CD4-positive, alpha-beta T cell treated with Interleukin-4 for 1 hour (primary cell): ENCODE measurements at regions not wholly inside any gene's neighbourhood (a gene's known extent, or its start where the extent isn't known, plus 50 kb on each side); places are given as distances from the start of the nearest gene placed in this dataset.
"Not testable (repeated sequence)": the region's sequence is repeated elsewhere in the genome, so short reads cannot be mapped to it uniquely, and the experiment has no call there.

Experiments used
- DNase-seq, 2 donors: peaks; one replicate each; pipeline ENCODE4 v3.0.0-alpha.2; 2020 to 2022

DNA sequence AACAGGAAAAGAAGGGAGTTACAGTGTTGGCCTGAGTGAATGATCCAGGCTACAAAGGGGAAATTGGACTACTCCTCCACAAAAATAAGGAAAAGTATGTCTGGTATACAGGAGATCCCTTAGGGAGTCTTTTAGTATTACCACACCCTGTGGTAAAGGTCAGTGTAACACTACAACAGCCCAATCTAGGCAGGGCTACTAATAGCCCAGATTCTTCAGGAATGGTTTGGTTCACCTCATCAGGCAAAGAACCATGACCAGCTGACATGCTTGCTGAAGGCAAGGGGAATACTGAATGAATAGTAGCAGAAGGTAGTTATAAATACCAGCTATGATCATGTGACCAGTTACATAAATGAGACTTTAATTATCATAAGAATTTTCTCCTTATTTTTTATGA, 372.6 kb upstream of the ATP11B start:
- DNase-seq: no peak

DNA sequence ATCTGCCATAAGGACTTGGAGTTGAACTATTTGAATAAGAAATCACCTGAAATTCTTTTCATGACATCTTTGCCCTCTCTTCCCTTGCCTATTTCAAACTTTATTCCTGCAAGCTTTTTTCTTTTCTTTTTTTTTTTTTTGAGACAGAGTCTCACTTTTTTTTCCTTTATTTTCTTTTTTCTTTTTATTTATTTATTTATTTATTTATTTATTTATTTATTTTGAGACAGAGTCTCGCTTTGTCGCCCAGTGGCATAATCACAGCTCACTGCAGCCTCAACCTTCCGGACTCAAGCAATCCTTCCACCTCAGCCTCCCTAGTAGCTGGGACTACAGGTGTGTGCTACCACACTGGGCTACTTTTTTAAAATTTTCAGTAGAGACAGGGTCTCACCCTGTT, 369.3 kb upstream of the ATP11B start:
- DNase-seq: no peak

DNA sequence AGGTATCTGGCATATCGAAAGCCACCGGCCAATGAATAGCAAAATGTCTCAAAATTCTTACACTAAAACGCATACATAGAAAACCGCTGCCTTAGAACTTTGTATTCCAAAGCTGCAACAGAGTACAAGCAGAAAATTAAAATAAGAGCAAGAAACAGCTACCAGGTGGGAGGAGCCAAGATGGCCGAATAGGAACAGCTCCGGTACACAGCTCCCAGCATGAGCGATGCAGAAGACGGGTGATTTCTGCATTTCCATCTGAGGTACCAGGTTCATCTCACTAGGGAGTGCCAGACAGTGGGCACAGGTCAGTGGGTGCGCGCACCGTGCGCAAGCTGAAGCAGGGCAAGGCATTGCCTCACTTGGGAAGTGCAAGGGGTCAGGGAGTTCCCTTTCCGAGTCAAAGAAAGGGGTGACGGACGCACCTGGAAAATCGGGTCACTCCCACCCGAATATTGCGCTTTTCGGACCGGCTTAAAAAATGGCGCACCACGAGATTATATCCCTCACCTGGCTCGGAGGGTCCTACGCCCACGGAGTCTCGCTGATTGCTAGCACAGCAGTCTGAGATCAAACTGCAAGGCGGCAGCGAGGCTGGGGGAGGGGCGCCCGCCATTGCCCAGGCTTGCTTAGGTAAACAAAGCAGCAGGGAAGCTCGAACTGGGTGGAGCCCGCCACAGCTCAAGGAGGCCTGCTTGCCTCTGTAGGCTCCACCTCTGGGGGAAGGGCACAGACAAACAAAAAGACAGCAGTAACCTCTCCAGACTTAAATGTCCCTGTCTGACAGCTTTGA, 367.2 kb upstream of the ATP11B start:
- DNase-seq: not testable (repeated sequence)

DNA sequence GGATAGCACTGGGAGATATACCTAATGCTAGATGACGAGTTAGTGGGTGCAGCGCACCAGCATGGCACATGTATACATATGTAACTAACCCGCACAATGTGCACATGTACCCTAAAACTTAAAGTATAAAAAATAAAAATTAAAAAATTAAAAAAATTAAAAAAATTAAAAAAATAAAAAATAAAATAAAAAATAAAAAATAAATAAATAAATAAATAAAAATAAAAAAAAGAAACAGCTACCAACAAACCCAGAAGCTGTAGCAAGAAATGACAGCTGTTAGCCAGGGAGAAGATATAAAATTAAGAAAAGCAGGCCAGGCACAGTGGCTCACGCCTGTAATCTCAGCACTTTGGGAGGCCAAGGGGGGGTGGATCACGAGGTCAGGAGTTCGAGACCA, 361.3 kb upstream of the ATP11B start:
- not testable (repeated sequence) for DNase-seq

DNA sequence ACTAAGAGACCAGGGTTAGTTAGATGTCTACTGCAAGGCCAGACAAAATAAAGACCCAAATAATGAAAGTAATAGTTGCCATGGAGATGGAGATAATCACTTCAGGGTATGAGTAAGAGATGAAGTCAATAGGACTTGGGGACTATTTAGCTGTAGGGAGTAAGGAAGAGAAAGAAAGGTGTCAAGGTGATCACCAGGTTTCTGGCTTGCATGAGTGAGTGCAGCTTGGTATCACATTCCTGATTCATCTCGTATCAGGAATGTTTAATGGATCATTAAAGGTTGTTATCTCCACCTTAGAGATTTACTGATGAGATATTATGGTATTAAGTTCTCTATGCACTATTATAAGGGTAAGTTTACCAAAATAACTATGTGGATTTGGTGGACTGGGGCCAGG, 357.4 kb upstream of the ATP11B start:
- DNase-seq: no peak

DNA sequence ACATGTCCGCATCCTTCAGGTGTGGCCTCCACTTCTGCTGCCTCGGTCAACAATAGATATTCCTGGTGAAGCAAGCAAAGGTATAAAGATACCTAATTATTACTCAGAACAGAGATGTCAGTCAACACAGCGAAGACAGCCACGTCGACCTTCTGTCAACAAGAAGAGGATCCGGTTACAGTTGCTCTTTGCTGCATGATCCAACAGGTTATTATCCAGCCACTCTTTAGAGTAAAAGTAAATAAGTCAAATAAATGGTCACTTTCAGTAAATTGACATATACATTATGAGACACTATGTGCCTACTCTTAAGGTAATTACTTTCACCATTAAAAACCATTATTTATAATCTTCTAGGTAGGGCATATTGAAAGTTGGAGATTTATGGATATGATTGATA, 356.8 kb upstream of the ATP11B start:
- DNase-seq: no peak

DNA sequence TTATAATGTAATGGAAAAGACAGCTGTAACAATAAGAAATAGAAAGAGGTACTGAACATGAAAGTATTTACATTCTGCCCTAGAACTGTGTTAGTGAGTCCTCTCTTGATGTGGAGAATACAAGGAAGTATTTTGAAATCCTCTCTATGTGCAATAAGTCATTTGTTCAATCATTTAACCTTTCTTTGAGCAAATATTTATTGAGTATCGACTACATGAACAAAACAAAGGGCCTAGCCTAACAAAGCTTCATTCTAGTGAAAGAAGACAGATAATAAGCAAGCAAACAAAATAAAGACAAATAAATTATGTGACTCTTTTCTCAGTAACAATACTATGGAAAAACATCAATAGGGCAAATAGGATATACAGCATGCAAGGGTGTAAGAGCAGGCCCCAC, 354.9 kb upstream of the ATP11B start:
- DNase-seq: no peak

DNA sequence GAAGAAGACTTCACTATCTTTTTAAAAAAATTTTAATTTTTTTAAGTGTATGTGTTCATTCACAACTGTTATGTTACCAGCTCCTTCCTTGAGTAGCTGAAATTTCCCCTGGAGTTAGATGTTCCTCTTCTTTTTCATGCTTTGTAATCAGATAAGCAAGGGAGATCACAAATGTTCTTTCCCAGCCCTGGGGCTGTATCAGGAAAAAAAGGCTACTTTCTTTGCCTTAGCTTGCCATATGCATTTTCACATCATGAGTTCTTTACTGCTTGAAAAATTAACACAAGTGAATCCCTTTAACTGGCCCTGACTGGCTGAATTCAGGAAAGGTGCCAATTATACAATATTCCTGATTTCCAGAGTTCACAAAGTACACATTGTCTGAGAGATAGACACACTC, 353.2 kb upstream of the ATP11B start:
- DNase-seq: no peak

DNA sequence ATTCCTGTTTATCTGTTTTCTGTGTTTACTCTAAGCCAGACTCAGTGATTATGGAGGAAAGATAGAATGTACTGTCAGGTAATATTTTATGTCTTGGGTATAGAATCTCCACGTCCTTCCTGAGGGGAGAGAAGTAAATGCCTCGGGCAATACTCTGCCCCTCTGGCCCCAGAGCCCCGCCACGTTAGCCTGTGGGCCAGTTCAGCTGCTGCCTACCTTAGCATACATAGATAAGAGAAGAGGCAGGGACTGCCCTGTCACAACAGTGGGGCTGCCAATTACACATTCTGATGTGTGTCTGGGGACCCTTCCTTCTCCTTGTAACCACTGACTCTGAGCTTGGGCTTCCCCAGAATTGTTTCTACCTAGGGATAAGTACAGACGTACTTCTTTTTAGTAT, 347.7 kb upstream of the ATP11B start:
- no peak for DNase-seq

DNA sequence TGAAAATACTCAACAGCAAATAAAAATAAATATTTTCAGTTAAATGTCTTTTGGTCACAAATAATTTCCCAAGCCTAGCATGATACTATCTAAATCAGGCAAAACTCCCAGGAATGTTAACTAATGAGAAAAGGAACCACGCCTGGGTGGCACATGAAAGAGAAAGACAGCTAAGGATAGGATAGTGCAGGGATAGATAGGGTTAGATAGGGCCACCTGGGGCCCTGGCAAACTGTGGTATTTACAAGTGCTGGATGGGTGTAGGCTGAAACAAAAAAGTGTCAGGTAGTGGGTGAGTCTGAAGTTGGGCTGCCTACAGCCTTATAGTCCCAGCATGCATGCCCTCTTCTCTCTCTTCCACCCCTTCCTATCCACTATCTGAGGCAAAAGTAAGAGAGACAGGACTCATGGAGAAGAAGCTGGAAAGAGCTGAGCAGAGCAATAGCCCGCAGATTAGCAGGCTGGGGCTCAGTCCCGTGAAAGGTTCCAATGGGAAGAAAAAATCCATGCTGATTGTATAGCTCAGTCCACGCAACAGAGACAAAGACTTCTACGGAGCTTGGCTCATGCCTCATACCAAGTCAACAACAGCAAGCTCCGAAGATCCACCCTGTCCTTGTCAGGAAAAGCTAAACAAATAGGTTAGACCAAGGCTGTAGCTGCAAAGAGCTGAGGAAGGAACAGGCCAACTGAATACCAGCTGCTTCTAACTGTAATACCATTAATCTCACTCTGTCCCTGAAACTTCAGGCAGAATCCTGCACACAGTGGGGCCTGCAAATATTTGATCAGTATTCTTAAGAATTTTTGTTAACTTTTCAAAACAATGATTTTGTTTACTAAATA, 342.1 kb upstream of the ATP11B start:
- no peak for DNase-seq

DNA sequence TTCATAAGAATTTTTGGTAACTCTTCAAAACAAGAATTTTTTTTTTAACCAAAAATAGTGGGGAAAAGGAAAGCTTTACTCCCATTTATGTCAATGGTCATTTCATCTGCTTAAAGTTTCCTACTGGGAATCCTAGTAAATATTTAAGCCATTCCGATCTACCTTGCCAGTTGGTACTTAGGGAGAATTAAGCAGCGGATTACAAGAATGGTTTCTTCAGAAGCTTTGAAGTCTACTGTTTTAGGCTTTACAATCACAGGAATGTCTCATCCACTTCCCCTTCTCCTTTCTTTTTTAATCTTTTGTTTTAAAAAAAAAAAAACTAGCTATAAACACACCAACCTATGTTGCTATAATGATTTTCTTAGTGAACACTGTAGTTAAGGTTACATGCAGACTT, 341.4 kb upstream of the ATP11B start:
- DNase-seq: no peak

DNA sequence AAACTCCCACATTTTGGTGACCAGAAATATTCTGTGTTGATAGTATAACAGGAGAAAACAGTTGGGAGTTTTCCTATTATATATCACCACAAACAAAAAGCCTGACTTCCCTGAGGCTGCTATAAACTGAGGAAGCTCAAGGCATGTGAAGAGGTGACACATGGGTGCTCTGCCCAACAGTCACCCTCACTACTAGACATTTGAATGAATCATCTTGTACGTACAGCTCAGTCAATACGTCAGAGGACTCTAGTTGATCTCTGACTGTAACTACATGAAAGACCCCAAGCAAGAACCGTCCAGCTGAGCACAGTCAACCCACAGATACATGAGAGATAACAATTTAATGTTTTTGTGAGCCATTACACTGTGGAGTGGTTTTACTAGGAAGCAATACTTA, 338.3 kb upstream of the ATP11B start:
- DNase-seq: no peak

DNA sequence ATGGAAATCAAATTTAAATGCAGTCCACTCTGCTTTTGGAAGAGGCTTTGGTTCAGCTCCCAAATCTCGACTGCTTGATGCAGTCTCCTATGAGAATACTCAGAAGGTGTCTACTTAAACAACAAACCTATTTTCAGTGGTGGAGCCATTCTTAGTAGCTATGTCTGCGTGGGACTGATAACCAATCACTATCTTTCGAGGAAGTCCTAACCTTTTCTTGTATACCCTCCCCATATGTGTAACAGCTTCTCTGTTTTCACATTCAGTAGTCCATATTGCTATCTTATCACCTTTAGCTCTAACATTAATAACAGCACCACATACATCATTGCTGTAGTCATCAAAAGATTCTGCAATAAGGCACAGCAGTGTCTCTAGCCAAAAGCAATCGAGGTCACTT, 333.0 kb upstream of the ATP11B start:
- no peak for DNase-seq

DNA sequence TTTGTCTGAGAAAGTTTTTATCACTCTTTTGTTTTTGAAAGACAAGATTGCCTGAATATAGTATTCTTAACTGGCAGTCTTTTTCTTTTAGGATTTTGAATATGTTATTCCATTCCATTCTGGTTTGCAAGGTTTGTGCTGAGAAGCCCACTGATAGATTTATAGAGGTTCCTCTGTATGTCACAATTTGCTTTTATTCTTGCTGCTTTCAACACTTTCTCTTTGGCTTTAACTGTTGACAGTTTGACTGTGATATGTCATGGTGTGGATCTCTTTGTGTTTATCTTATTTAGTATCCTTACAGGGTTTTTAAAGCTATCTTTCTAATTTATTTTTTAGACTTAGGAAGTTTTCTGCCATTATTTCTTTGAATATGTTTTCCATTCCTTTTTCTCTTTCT, 331.2 kb upstream of the ATP11B start:
- no peak for DNase-seq

DNA sequence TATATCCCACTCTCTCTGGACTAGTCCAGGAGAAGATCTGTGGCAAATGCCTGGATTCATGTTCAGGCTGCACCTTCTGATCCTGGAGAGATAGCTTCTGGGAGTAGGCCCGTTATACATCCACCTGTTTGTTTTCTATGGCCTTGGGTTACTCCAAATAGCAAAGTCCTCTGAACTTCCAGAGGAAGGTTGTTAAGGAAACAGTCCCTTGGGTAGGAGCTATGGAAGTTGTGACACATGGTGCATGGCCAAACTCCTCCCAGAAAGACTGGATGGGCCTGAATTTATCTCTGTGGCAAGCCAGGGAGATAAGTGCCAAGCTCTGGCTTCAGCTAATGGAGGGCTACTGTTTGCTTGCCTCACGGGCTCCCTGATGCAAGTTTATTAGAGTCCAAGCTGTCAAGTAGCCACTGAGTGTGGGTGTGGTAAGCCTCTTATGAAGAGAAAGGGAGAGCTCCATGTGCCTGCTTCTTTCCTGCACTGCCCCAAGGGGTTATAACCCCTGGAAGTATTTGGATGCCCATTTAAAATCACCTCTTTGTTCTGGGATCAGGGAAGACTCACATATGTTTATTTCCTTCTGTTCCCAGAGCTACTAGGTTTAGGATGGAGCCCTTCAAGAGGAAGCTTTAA, 328.7 kb upstream of the ATP11B start:
- no peak for DNase-seq

DNA sequence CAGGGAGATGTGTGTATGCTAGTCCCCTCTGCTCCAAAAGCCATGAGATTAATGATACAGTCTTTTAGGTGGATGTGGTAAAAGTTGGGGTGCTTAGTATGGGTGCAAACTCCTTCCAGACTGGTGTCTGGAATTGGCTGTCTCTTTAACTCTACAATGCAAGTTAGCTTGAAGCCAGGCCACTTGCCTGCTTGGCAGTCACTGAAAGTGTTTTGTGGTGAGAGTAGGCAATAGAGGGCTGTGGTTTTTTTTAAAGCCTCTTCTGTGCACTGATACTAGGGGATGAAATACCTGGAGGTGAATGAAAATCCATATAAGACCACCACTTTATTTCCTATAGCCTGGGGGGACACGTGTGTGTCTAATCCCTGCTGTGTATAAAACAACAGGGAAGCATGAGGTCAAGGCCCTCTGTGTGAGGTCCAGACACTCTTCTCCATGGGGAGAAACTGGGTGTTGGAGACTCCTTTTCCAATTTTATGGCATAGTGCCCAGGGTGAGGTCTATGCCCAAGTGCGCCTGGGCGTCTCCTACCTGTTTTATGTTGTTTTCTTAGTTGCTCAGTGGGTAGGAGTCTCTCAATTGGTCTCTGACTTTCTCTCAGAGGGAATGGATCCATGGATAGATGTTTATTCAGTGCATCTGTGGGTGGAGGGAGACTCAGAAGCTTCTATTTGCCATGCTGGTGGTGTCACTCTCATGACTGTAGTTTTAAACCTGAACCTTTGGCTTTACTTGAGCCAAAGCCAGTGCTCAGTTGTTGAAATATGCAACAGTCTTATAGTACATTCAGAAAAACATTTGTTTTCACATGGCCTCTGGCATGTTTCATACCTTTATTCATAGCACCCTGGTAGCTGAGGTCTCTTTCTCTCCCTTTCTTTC, 327.8 kb upstream of the ATP11B start:
- DNase-seq: no peak

DNA sequence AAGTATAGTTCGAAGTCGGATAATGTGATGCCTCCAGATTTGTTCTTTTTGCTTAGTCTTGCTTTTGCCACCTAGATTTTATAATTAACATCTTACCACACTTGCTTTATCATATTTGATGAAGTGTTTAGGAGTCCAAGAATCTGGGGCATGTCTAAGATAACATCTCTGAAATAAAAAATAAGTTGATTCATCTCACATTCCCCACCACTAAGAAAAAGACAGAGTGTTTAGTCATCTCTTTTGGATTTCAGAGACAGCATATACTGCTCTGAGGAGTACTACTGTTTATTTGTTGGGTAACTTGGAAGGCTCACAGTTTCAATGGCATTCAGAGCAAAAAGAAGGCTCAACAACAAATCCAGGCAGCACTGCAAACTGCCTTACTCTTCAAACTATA, 324.2 kb upstream of the ATP11B start:
- DNase-seq: no peak

DNA sequence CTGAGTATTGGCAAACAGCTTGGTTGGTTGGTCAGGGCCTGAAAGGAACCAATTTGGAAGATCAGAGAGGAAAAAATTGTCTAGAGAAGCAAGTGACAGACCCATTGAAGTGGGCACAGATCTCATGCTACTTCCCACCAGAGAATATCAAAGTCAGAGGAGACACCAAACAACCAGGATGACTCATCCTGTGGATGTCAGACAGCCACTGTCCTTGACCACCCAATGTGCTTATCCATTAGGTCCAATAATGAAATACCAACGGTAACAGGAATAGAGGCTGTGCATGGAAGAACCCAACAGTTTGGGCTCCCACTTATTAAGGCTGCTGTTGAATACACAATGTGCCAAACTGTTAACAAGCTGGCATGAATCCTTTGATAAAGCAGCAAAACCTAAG, 323.1 kb upstream of the ATP11B start:
- no peak for DNase-seq

DNA sequence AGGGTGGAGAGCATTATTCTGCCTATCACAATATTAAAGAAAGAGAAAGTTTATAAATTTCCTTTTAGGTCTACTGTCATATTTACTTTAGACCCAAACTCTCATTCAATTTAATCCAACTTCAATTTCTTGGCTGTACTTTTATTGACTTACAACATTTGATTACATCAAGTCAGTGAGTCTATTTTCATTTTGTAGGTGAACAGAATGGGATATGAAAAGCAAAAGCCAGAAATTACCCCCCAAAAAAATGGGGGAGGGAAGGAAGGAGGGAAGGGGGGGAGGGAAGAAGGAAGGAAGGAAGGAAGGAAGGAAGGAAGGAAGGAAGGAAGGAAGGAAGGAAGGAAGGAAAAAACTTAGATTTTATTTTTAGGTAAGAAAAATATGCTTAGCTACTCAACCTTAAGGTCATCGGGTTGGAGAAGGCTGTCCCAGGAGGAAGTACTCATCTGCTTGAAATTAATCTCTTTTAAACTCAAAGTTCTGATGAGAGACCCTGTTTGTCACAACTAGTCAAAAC, 320.1 kb upstream of the ATP11B start:
- no peak for DNase-seq

DNA sequence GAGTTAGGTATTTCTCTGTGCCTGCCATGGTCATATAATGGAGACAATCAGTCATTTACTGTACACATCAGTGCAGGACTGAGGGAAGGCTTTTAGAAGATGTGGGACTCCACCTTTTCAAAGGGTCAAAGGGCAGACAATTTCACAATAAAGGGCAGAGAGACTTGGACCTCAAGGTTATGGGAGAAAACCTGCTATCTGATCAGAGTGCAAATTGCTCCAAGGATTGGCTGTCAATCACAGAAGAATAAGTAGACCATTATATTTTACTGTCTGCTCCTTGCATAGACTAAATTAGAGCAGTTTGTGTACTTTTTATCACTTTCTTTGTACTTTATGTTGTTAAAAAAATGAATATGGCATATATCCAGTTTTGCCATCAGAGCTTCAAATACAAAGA, 314.9 kb upstream of the ATP11B start:
- no peak for DNase-seq

DNA sequence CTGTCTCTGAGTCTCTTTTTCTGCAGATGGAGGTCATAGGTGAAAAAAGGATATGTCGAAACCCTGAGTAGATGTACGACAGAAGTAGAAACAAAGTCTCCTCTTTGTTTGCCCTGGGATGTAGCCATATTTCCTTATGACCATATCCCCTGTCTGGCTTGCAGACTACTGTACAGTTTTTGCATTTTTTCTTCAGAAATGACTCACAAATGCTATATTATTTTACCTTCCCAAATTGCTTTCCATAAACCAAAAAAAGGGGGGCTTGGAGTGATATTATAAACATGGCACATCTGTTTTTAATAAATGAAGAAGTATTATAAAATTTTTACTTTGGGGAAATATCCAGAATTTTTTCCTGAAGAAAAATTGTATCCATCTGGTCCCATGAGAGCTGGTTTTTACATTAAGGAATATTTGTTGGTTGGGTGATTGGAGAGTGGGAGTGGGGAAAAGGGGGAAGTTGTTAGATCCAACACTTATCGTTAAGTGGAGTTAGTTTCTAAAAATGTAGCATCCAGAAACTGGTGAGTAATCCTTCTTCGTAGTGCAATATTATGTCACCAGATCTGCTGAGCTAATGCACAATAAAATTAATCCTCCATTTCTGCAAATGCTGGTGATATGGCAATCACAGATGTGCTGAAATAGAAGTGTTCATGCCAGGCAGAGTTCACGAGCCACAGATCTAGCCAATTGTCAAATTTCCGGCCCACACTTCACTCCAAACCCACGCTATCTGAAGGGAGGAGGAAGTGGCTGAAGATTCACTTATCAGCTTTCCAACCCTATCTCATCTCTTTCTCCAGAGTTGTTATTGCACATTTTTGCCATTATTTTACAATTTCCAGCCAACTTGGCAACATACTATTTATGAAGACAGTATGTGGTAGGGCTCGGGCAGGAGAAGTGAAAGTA, 313.6 kb upstream of the ATP11B start:
- DNase-seq: no peak

DNA sequence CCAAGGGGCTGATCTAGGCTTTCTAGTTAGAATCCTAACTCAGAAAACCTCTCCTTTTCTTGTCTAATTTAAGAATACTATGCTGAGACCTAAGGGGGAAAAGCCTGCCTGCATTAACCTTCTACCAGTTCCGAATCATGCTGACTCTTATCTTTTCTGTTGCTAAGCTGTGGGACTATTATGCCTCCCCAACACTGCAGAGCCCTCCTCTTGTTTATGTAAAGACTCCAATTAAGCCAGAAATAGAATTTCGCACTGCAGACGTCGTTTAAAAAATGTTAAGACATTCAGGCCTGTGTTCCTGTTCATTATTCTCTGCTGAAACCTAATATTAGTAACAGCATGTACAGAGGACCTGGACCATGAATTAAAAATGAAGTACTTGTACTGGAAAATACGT, 310.6 kb upstream of the ATP11B start:
- DNase-seq: no peak
